HG02678 (cell line): ENCODE measurements at regions not wholly inside any gene's neighbourhood (a gene's known extent, or its start where the extent isn't known, plus 50 kb on each side); places are given as distances from the start of the nearest gene placed in this dataset.

Experiments used
- ATAC-seq: cut with Tn5 transposase; IDR thresholded peaks from one replicate; pipeline ENCODE4 v1.9.1; 2021; ENCODE audit warnings: mild to moderate bottlenecking, moderate library complexity; ENCODE audit not compliant: unreplicated experiment

- no peak for ATAC-seq
Measured at GRCh38 chr12:62130402-62130801, 129.8 kb upstream of the USP15 start.

DNA sequence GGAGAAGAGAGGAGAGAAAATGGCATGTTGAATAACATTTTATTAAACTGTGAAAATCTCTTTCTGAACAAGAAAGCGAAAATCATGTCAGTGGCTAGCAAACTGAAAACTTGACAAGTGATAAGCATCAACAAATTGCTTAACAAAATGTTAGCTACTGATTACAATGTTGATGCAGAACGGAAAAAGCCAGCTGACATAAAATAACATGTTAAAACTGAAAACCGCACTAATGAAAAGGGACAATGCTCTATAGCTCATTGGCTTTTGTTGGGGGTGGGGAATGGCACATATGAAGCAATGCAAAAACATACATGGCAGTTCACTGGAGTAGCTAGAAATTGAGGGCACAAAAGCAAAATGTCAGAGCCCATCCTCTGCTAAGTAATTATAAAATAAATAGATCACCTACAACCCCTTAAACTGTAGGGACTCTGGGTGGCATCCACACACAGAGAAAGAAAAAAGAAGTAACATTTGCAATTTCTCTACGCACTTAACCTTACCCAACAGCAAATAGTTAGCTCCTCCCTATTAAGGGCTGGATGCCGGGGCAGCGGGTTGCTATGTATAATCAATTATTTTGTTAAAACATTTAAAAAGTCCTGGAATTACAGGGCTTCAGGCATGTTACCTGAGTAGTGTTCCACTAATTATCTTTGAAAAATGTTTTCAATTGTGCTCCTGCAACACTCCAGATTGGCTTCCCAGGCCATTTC is 129.2 kb upstream of the USP15 start:
- ATAC-seq: no peak

DNA sequence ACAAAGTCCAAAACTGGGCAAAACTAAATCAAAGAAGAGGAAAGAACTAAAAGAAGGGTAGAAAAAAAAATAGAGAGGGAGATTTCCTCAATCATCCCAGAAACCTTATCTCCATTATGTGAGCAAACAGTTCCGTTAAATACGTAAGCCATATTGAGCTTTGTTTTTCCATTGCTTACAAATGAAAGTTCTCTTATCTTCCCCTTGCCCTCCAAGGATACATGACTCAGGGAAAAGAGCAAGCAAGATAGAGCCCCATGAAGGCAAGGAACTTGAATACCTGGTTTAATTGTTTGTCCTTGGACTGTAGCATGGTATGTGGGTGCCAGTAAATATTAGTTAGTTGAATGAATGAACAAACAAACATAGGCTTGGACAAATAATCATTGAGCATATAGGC is 126.8 kb upstream of the USP15 start:
- ATAC-seq: no peak

GRCh38 chr12:62135553-62136200 is 124.5 kb upstream of the USP15 start:
- no peak for ATAC-seq

DNA sequence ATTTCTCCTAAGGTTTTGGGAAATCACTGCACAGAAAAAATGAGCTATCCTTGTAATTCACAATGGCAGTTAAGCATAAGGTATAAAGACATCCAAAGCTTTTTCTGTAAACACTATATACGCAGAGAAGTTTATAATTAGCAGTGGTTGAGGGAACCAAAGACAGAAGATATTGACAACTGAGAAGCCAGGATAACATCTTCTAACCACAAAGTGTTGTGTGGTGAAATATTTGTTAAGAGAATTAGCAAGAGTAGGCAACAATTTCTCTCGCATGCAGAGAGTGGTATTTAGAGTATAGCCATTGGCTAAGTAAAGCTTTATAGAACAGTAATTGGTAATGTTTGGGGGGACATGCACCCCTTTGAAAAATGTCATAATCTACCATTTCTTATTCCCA is 123.7 kb upstream of the USP15 start:
- ATAC-seq: no peak

DNA sequence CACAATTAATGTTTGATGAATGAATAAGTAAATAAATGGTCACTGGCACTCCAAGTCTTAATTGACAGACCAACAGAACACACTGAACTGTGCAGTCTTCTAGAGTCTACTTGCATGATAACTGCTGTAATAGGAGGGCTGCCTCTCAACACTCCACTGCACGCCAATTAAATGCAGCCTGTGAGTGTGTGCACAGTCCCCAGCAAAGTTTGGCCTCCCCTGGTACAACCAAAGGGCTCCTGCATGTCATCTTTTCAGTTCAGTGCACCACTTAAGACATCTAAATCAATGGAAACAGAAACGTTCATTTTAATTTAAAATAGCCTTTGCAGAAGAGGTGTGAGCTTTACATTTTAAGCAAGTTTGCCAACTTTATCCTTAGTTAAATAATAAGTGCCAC is 121.7 kb upstream of the USP15 start:
- ATAC-seq: no peak

DNA sequence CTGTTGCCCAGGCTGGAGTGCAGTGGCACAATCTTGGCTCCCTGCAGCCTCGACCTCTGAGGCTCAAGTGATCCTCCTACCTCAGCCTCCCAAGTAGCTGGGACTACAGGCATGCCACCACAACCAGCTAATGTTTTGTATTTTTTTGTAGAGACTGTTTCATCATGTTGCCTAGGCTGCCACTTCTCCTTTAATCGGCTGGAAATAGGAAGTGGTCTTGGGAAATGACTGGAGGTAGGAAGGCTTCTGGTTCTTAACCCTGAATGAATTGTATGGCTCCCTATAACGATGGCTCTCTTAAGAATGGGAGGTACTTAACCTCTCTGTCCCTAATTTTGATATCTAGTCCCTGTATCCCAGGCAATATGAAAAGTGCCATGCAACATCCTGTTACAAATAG is 113.9 kb upstream of the USP15 start:
- no peak for ATAC-seq

DNA sequence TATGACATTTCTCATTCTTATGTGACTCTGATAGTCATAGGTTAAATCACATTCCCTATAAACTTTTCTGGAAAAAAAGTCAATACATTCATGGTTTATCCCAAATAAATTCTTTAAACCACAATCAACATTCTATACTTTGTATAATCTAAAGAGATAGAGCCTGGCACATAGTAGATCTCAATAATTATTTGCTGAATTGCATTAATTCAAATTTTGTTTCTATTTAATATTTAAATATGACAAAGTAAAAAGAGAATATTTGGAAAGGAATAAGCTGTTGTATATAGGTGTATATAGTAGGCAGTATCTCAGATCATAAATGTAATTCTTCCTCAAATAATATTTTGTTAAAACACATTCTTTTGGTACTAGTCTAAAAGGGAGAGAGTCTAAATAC is 102.2 kb upstream of the USP15 start:
- ATAC-seq: no peak

DNA sequence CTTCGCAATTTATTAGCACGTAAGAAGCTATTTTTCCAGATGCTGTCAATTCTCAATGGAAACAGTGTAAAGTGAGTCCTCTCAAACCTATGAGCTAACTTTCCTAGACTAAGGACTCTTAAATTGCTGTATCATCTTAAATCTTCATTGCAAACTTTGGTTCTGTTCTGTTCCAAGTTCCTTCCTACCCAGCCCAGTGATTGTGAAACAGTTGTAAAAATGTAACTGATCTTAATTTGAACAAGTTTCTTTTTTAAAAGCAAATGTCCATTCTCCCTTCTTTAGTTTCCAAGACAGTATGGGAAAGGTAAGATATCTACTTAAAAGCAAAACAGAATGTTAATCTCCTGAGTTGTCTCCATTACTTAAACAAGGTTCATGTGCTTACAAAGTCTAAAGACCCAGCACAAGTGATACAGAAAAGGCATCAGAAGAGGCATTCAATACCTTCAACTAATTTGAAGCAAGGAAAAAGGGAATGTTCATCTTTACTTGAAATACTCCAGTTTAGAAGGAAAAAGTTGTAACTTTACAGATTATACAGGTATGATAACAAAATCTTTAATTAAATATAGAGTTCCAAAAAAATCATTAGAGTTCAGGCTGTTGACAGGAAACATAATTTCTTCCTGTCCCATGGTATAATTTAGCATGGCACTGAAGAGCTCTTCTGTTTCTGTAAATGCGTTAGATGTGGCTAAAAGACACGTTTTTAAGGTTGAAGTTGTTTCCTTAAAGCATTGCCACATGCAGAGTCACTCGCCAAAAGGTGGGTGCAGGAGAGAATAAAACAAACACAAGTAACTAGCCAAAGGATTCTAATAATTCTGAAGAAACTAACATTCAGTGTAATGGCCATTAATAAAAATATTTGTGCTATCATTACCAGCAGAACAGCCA is 101.5 kb upstream of the USP15 start:
- no peak for ATAC-seq

GRCh38 chr12:62162214-62162613 is 98.0 kb upstream of the USP15 start:
- no peak for ATAC-seq

DNA sequence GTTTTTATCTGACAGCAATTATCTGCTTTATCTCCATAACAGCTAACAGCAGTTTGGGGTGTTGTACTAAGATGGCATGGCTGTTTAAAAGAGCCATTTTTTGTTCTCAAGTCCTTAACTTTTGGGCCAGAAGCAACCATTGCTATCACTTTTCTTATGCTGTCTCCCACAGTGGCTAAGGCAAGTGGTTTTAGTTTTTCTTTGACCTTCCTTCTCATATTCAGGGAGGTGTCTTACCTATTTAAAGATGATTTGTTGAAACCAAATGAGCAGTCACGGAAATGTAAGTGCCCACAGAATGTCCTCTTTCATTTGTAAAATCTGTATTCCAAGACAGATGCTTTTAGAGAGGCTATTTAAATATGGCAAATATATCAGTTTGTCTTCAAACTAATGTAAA is 96.8 kb upstream of the USP15 start:
- no peak for ATAC-seq

- ATAC-seq: no peak
Measured at GRCh38 chr12:62164036-62164435, 96.2 kb upstream of the USP15 start.

GRCh38 chr12:62166525-62166924 is 93.7 kb upstream of the USP15 start:
- ATAC-seq: no peak

DNA sequence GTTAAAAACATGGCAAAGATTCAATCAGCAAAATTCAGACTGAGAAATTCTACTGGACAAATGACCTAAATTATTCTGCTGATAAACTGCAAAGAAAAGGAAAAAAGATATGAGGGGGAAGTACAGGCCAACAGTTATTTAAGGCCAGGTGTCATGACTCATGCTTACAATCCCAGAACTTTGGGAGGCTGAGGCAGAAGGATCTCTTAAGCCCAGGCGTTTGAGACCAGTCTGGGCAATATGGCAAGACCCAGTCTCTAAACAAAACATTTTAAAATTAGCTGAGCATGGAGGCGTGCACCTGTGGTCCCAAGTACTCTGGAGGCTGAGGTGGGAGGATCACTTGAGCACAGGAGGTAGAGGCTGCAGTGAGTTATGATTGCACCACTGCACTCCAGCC is 91.8 kb upstream of the USP15 start:
- ATAC-seq: no peak

GRCh38 chr12:62170241-62170640 is 90.0 kb upstream of the USP15 start:
- ATAC-seq: no peak

DNA sequence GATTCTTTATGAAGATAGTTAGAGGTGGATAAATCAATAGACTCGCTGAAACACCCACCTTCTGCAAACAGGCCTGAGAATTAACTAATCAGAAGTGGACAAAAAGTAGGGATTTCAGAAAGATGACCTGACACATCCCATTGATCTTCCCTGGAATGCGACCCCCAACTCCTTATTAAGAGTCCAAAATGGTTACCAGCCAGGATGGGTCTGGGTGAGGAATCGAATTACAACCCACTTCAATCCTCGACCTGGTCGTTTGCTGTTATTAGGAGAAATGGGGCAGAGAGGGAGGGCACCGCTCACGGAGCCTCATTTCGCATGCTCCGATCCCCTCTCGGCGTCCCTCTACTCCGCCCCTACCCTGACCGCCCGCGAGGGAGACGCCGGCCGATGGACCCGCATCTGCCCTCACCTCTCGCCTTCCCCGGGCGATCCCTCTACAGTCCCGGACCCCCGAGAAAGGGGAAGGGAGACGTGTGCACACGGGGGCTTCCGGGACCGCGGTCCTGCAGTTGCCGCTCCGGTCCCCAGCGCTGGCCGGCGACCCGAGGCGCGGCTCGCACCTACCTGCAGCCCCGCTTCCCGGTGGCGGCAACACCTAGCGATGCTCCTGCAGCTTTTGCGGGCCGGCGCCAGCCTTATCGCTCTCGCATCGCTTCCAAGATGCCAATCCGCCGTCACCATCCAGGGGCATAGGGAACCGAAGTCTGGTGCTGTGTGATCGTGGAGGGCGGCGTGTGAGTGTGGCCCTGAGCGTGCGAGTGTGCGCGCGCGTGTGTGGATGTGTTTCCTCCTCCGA is 69.3 kb upstream of the USP15 start:
- ATAC-seq: no peak

DNA sequence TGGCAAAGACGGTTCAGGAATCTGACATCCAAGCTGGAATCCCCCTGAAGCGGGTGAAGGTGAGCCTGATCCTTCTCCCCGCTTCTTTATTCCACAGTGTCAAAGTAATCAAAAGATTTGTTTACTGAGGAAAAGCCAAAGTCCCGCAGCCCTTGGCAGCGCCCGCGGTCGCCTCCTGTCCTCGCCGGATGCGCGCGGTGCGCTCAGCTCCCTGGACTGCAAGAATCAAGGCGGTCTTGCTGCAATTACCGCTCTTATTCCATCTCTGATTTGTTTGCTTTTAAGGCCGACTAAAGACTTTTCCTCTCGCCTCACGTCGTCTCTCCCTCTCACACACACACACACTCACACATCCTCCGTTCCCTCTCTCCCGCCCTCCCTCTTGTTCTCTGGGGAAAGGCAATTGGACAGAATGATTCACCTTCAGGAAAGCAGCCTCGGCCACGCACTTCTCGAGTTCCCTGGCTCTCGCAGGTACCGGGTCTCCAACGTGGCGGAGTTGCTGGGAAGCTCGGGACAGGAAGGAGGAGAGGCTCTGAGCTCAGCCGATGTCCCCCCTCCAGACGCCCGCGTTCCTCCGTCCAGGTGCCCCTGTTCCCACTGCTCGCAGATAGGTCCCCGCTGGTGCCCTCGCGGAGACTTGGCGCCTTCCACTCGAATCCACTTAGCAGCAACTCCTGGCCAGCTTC is 68.6 kb upstream of the USP15 start:
- no peak for ATAC-seq

- ATAC-seq: peak; percentile 96
Measured at GRCh38 chr12:62192180-62192902, 67.9 kb upstream of the USP15 start.

- ATAC-seq: peak; percentile 22
Measured at GRCh38 chr12:62192903-62193250, 67.3 kb upstream of the USP15 start.

- no peak for ATAC-seq
Measured at GRCh38 chr12:62194031-62194430, 66.2 kb upstream of the USP15 start.
